Esophagus squamous epithelium (tissue), 5 donors: ENCODE measurements at regions not wholly inside any gene's neighbourhood (a gene's known extent, or its start where the extent isn't known, plus 50 kb on each side); places are given as distances from the start of the nearest gene placed in this dataset.

Experiments used
- DNase-seq: peaks from one replicate; lab custom pipeline; 2025; lab: John Stamatoyannopoulos, UW
- H3K27ac ChIP-seq, 4 donors: fragments of 200-600 bp; sonication (generic); one replicate each; pipeline ENCODE4 v1.5.1; 2016 to 2019; ENCODE audit warnings: mild to moderate bottlenecking in 1 of 4
- H3K27me3 ChIP-seq, 4 donors: fragments of 200-600 bp; sonication (generic); 1 replicate in 3 of 4; 2 replicates in 1 of 4; pipeline versions ENCODE4 v1.5.1 to v1.6.0; 2017 to 2021; ENCODE audit warnings: antibody characterized with exemption in 1 of 4
- H3K36me3 ChIP-seq, 3 donors: fragments of 200-600 bp; sonication (generic); one replicate each; pipeline ENCODE4 v1.5.1; 2016 to 2019
- H3K4me1 ChIP-seq, 3 donors: fragments of 200-600 bp; sonication (generic); one replicate each; pipeline ENCODE4 v1.5.1; 2017 to 2019
- H3K4me3 ChIP-seq, 4 donors: fragments of 200-600 bp; sonication (generic); 1 replicate in 3 of 4; 2 replicates in 1 of 4; pipeline ENCODE4 v1.5.1; 2016 to 2019; ENCODE audit warnings: mild to moderate bottlenecking in 2 of 4, moderate library complexity in 1 of 4
- H3K9me3 ChIP-seq, 3 donors: fragments of 200-600 bp; sonication (generic); one replicate each; pipeline ENCODE4 v1.5.1; 2016 to 2019
- CTCF ChIP-seq, 6 experiments: fragments of 450-650 bp in 4 of 6; fragments of 200-600 bp in 2 of 6; sonication (generic) in 2 of 6; IDR thresholded peaks; one replicate each; pipeline ENCODE4 v1.5.1; 2016 to 2019; ENCODE audit warnings: antibody characterized with exemption in 6 of 6, mild to moderate bottlenecking in 4 of 6, moderate library complexity in 4 of 6
- POLR2A ChIP-seq, 4 donors: fragments of 450-650 bp; IDR thresholded peaks; one replicate each; pipeline ENCODE4 v1.6.1; 2017; ENCODE audit warnings: antibody characterized with exemption in 4 of 4, mild to moderate bottlenecking in 4 of 4, moderate library complexity in 3 of 4
- WGBS, 2 donors: methylation state at CpG; one replicate each; pipeline ENCODE4 v1.1.5; 2018; 5-methylcytosine and 5-hydroxymethylcytosine counted together
- intact Hi-C: fragments of 100-400 bp; cut with DNase I; formaldehyde crosslinking; loops from one replicate; pipeline ENCODE4 v1.15.0; 2022
- donor health status: DM: yes; HTN: yes; CAD: no.

DNA sequence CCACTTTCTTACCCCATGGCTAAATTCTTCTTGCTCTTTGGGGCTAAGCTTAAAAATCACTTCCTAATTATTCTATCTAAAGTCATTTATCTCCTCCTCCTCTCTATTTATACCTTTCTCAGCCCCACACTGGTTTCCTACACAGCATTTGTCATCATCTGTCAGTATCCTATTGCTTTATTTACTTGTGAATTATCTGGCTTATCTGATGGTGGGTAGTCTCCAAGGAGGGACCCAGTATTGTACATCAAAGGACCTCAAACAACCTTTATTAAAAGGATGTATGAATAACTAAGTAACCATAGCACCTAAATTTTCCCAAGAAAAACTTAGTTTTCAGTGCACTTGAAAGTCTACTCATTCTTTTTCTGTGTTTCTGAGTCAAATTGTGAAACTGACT lies 332.7 kb upstream of the SNX7 start:
- DNase-seq, result no peak
- H3K4me3 ChIP-seq, result no peak overlapping the region
- no peaks in the 10 kb centered on the region for H3K36me3 ChIP-seq
- peaks cover 8 to 43% (median 17%) of the 10 kb centered on the region in 3 donors for H3K4me1 ChIP-seq
- no peaks in the 10 kb centered on the region for H3K27me3 ChIP-seq
- intact Hi-C loops, result no loop called here
- no peak overlapping the region for H3K27ac ChIP-seq
- TF ChIP-seq CTCF (IDR thresholded peaks at IDR 0.05) (no peak), POLR2A (IDR thresholded peaks at IDR 0.05) (no peak)
- no peaks in the 10 kb centered on the region for H3K9me3 ChIP-seq

DNA sequence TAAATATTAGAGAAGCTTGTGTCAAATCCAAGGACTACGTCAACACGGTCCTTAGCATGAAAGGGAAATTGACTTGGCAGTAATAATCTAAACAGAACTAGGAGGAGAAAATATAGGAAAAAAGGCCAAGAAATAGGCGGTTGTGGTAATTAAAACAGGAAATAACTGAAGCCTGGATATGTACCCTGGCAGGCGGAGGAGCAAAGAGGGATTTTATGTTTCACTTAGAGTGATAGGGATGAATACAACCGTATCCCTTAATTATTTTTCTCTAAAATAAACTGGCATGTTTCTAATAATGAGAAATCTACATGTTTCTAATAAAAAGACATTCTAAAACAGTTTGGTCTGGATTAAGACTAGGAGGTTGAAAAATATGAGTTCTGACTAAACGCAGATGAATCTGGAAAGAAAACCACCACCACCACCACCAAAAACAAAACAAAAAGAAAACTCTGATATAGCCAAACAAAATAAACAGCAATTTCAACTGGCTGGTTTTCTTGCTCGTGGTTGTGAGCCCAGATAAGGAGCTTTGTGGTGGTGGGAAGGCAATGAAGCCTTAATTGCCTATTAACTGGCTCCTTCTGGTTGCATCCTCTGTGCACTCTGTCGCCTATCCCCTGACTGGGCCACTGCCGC lies 334.2 kb upstream of the SNX7 start:
- peak overlapping the region in 2 of 4 donors; percentile 12 to 54 for H3K27ac ChIP-seq
- TF ChIP-seq POLR2A (IDR thresholded peaks at IDR 0.05) (no peak), CTCF (IDR thresholded peaks at IDR 0.05) (no peak)
- H3K27me3 ChIP-seq, result no peaks in the 10 kb centered on the region
- H3K36me3 ChIP-seq, result no peaks in the 10 kb centered on the region
- no peak overlapping the region for H3K4me3 ChIP-seq
- H3K4me1 ChIP-seq, result peaks cover 13 to 55% (median 26%) of the 10 kb centered on the region in 3 donors
- no peak for DNase-seq
- WGBS, 2 donors, result 39 to 43% methylated on average over 9 of the region's 9 CpGs
- no peaks in the 10 kb centered on the region for H3K9me3 ChIP-seq
- intact Hi-C loops, result no loop called here

GRCh38 chr1:98325646-98326440 lies 335.7 kb upstream of the SNX7 start:
- Histone ChIP-seq H3K9me3 (no peaks in the 10 kb centered on the region), H3K4me3 (no peak overlapping the region), H3K27me3 (no peaks in the 10 kb centered on the region), H3K4me1 (peaks cover 13 to 55% (median 26%) of the 10 kb centered on the region in 3 donors), H3K27ac (peak overlapping the region; percentile 23 to 46 (median 34)), H3K36me3 (no peaks in the 10 kb centered on the region)
- no peak for TF ChIP-seq POLR2A (IDR thresholded peaks at IDR 0.05)
- TF ChIP-seq CTCF (IDR thresholded peaks at IDR 0.05), result no peak
- DNase-seq, result no peak
- 29 to 32% methylated on average over 7 of the region's 7 CpGs for WGBS, 2 donors
- intact Hi-C loops, result no loop called here

DNA sequence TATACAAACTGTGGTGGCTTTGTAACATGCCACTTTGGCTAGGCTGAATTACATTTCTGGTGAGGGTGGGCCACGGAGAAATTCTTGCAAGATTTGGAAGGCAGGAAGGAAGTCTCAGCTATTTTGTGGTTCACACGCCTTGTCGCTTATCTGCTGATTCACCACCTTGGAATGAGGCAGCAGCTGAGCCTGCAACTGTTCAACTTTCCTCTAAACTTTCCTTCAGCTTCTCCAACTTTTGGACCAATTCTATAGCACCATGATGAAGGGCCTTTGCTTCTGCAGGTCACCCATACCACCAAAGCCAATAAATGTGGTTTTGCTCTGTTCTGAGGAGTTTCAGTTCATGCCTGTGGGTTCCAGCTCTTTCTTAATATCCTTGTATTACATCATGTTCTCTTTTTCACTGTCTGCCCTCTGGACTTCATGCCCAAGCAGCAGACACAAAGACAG lies 337.6 kb upstream of the SNX7 start:
- 6 to 14% methylated on average over 3 of the region's 3 CpGs for WGBS, 2 donors
- Histone ChIP-seq H3K4me3 (no peak overlapping the region), H3K27me3 (no peaks in the 10 kb centered on the region), H3K36me3 (no peaks in the 10 kb centered on the region), H3K4me1 (peaks cover 13 to 55% (median 26%) of the 10 kb centered on the region in 3 donors), H3K9me3 (no peaks in the 10 kb centered on the region), H3K27ac (peak overlapping the region; percentile 38 to 64 (median 54))
- intact Hi-C loops, result no loop called here
- TF ChIP-seq CTCF (IDR thresholded peaks at IDR 0.05) (no peak), POLR2A (IDR thresholded peaks at IDR 0.05) (no peak)
- DNase-seq, result no peak

- H3K27ac ChIP-seq, result peak overlapping the region; percentile 38 to 64 (median 54)
- intact Hi-C loops, result no loop called here
- no peak for DNase-seq
Observed at GRCh38 chr1:98323388-98323787, 338.1 kb upstream of the SNX7 start.

More at GRCh38 chr1:98323388-98323787, 338.1 kb upstream of the SNX7 start:
- Histone ChIP-seq H3K4me3 (no peak overlapping the region), H3K36me3 (no peaks in the 10 kb centered on the region), H3K27me3 (no peaks in the 10 kb centered on the region), H3K9me3 (no peaks in the 10 kb centered on the region), H3K4me1 (peaks cover 13 to 55% (median 26%) of the 10 kb centered on the region in 3 donors)
- TF ChIP-seq CTCF (IDR thresholded peaks at IDR 0.05), result no peak
- TF ChIP-seq POLR2A (IDR thresholded peaks at IDR 0.05), result no peak
